ENCODE measurements at regions not wholly inside any gene's neighbourhood (a gene's known extent, or its start where the extent isn't known, plus 50 kb on each side); places are given as distances from the start of the nearest gene placed in this dataset.

- TF ChIP-seq CTCF (IDR thresholded peaks at IDR 0.05; ENCODE audit: low read depth, low read length) (no peak), MAX (IDR thresholded peaks at IDR 0.05; ENCODE audit: low read depth, low read length) (no peak), POLR2A (IDR thresholded peaks at IDR 0.05; ENCODE audit: extremely low read depth, insufficient read length) (no peak), MYC (IDR thresholded peaks at IDR 0.05; ENCODE audit: low read depth, low read length) (no peak)
Observed at GRCh38 chr13:47687577-47687976, 313.5 kb downstream of the SUCLA2 start.

Data from NB4 (cell line).